ENCODE measurements at regions not wholly inside any gene's neighbourhood (a gene's known extent, or its start where the extent isn't known, plus 50 kb on each side); places are given as distances from the start of the nearest gene placed in this dataset.

- peak; percentile 60 for DNase-seq (ENCODE audit: low read depth)
Observed at GRCh38 chr22:46054091-46055073, 77.4 kb upstream of the WNT7B start.

GRCh38 chr22:46055181-46055875, 78.4 kb upstream of the WNT7B start:
- DNase-seq (ENCODE audit: low read depth) = no peak

- DNase-seq (ENCODE audit: low read depth) = no peak
Observed at GRCh38 chr22:46055911-46056545, 79.1 kb upstream of the WNT7B start.

- DNase-seq (ENCODE audit: low read depth) = no peak
Observed at GRCh38 chr22:46056546-46057245, 79.7 kb upstream of the WNT7B start.

GRCh38 chr22:46057246-46058090, 80.5 kb upstream of the WNT7B start:
- no peak for DNase-seq (ENCODE audit: low read depth)

- DNase-seq (ENCODE audit: low read depth) = no peak
Observed at GRCh38 chr22:46058091-46058420, 81.1 kb upstream of the WNT7B start.

GRCh38 chr22:46058591-46059519, 81.9 kb upstream of the WNT7B start:
- DNase-seq (ENCODE audit: low read depth) = no peak

- no peak for DNase-seq (ENCODE audit: low read depth)
Observed at GRCh38 chr22:46060292-46061123, 83.5 kb upstream of the WNT7B start.

GRCh38 chr22:46061124-46061500, 84.2 kb upstream of the WNT7B start:
- DNase-seq (ENCODE audit: low read depth) = no peak

- DNase-seq (ENCODE audit: low read depth) = no peak
Observed at GRCh38 chr22:46061501-46062231, 84.7 kb upstream of the WNT7B start.

- DNase-seq (ENCODE audit: low read depth) = no peak
Observed at GRCh38 chr22:46062232-46062615, 85.3 kb upstream of the WNT7B start.

GRCh38 chr22:46062971-46063631, 86.1 kb upstream of the WNT7B start:
- DNase-seq (ENCODE audit: low read depth) = no peak

- DNase-seq (ENCODE audit: low read depth) = no peak
Observed at GRCh38 chr22:46063846-46064227, 86.5 kb upstream of the PPARA start.

- no peak for DNase-seq (ENCODE audit: low read depth)
Observed at GRCh38 chr22:46064228-46064965, 85.9 kb upstream of the PPARA start.

- DNase-seq (ENCODE audit: low read depth) = no peak
Observed at GRCh38 chr22:46064966-46065666, 85.2 kb upstream of the PPARA start.

GRCh38 chr22:46065691-46066454, 84.5 kb upstream of the PPARA start:
- no peak for DNase-seq (ENCODE audit: low read depth)

Measured in fibroblast of the conjunctiva (primary cell).